WERI-Rb-1 (cell line): ENCODE measurements at regions not wholly inside any gene's neighbourhood (a gene's known extent, or its start where the extent isn't known, plus 50 kb on each side); places are given as distances from the start of the nearest gene placed in this dataset.
"Not testable (repeated sequence)": the region's sequence is repeated elsewhere in the genome, so short reads cannot be mapped to it uniquely, and the experiment has no call there.

Source experiments
- DNase-seq: peaks from one replicate; pipeline ENCODE4 v3.0.0-alpha.2; 2020
- H3K27ac ChIP-seq: fragments of 250-450 bp; sonication (Bioruptor Pico); 2 replicates; pipeline ENCODE4 v1.5.1; 2020; ENCODE audit warnings: mild to moderate bottlenecking, moderate library complexity
- H3K27me3 ChIP-seq: fragments of 250-450 bp; sonication (Bioruptor Pico); 2 replicates; pipeline ENCODE4 v1.5.1; 2021; ENCODE audit warnings: mild to moderate bottlenecking, low read depth, moderate library complexity; ENCODE audit not compliant: insufficient read depth, severe bottlenecking
- H3K36me3 ChIP-seq: fragments of 250-450 bp; sonication (Bioruptor Pico); 2 replicates; pipeline ENCODE4 v1.5.1; 2020; ENCODE audit warnings: mild to moderate bottlenecking, moderate library complexity
- H3K4me3 ChIP-seq: 2 replicates; pipeline ENCODE4 v1.5.1; 2011; ENCODE audit warnings: low read depth, mild to moderate bottlenecking, control low read depth, low read length
- H3K9me3 ChIP-seq: fragments of 250-450 bp; sonication (Bioruptor Pico); 2 replicates; pipeline ENCODE4 v1.5.1; 2021; ENCODE audit warnings: mild to moderate bottlenecking, moderate library complexity; ENCODE audit not compliant: severe bottlenecking

GRCh38 chr16:21370791-21371190, 92.7 kb upstream of the CRYM start:
- not testable (repeated sequence) for DNase-seq, H3K4me3 ChIP-seq, H3K27ac ChIP-seq

GRCh38 chr16:21368973-21369942, 91.2 kb upstream of the CRYM start:
- DNase-seq, H3K36me3 ChIP-seq, H3K4me3 ChIP-seq, H3K27ac ChIP-seq, H3K9me3 ChIP-seq, H3K27me3 ChIP-seq: not testable (repeated sequence)

More at GRCh38 chr16:21370791-21371190, 92.7 kb upstream of the CRYM start:
- not testable (repeated sequence) for H3K36me3 ChIP-seq, H3K27me3 ChIP-seq, H3K9me3 ChIP-seq

- not testable (repeated sequence) for H3K4me3 ChIP-seq, H3K27me3 ChIP-seq, H3K9me3 ChIP-seq, H3K36me3 ChIP-seq, H3K27ac ChIP-seq, DNase-seq
Observed at GRCh38 chr16:21367733-21368421, 89.8 kb upstream of the CRYM start.

GRCh38 chr16:21366998-21367397, 88.9 kb upstream of the CRYM start:
- DNase-seq, H3K27ac ChIP-seq, H3K4me3 ChIP-seq, H3K27me3 ChIP-seq, H3K9me3 ChIP-seq, H3K36me3 ChIP-seq: not testable (repeated sequence)

- H3K4me3 ChIP-seq, DNase-seq, H3K27me3 ChIP-seq, H3K36me3 ChIP-seq, H3K27ac ChIP-seq, H3K9me3 ChIP-seq: not testable (repeated sequence)
Observed at GRCh38 chr16:21365541-21365940, 87.5 kb upstream of the CRYM start.

- not testable (repeated sequence) for H3K27me3 ChIP-seq, DNase-seq, H3K9me3 ChIP-seq, H3K36me3 ChIP-seq, H3K27ac ChIP-seq, H3K4me3 ChIP-seq
Observed at GRCh38 chr16:21363550-21364223, 85.6 kb upstream of the CRYM start.

GRCh38 chr16:21361612-21362227, 83.6 kb upstream of the CRYM start:
- peak overlapping the region; percentile 64 for H3K27ac ChIP-seq
- not testable (repeated sequence) for H3K36me3 ChIP-seq, H3K27me3 ChIP-seq, H3K4me3 ChIP-seq, H3K9me3 ChIP-seq
- peak; percentile 90 for DNase-seq

GRCh38 chr16:21361045-21361444, 83.0 kb upstream of the CRYM start:
- not testable (repeated sequence) for DNase-seq, H3K36me3 ChIP-seq, H3K27me3 ChIP-seq, H3K9me3 ChIP-seq, H3K4me3 ChIP-seq
- peak overlapping the region; percentile 64 for H3K27ac ChIP-seq

- not testable (repeated sequence) for DNase-seq, H3K4me3 ChIP-seq, H3K27ac ChIP-seq, H3K27me3 ChIP-seq, H3K36me3 ChIP-seq, H3K9me3 ChIP-seq
Observed at GRCh38 chr16:21359513-21359912, 81.4 kb upstream of the CRYM start.

GRCh38 chr16:21358261-21358795, 80.2 kb upstream of the CRYM start:
- H3K9me3 ChIP-seq, H3K27ac ChIP-seq, DNase-seq, H3K4me3 ChIP-seq, H3K27me3 ChIP-seq, H3K36me3 ChIP-seq: not testable (repeated sequence)

GRCh38 chr16:21356308-21356707, 78.2 kb upstream of the CRYM start:
- H3K4me3 ChIP-seq, H3K9me3 ChIP-seq, H3K27me3 ChIP-seq, H3K27ac ChIP-seq, DNase-seq, H3K36me3 ChIP-seq: not testable (repeated sequence)

GRCh38 chr16:21351433-21351832, 73.3 kb upstream of the CRYM start:
- not testable (repeated sequence) for H3K27me3 ChIP-seq, DNase-seq, H3K9me3 ChIP-seq, H3K27ac ChIP-seq, H3K36me3 ChIP-seq, H3K4me3 ChIP-seq

- H3K9me3 ChIP-seq, H3K27ac ChIP-seq, H3K36me3 ChIP-seq, H3K4me3 ChIP-seq, H3K27me3 ChIP-seq, DNase-seq: not testable (repeated sequence)
Observed at GRCh38 chr16:21350851-21351250, 72.8 kb upstream of the CRYM start.
